ENCODE measurements at regions not wholly inside any gene's neighbourhood (a gene's known extent, or its start where the extent isn't known, plus 50 kb on each side); places are given as distances from the start of the nearest gene placed in this dataset.

- TF ChIP-seq GATA2 (IDR thresholded peaks at IDR 0.05; ENCODE audit: low read depth, low read length) (no peak), GATA3 (IDR thresholded peaks at IDR 0.05; ENCODE audit: low read depth, low read length) (no peak)
Observed at GRCh38 chr3:104960579-104960978, 406.1 kb upstream of the ALCAM start.

GRCh38 chr3:104961851-104962250 is 404.9 kb upstream of the ALCAM start:
- TF ChIP-seq GATA2 (IDR thresholded peaks at IDR 0.05; ENCODE audit: low read depth, low read length) (no peak), GATA3 (IDR thresholded peaks at IDR 0.05; ENCODE audit: low read depth, low read length) (no peak)

- TF ChIP-seq GATA2 (IDR thresholded peaks at IDR 0.05; ENCODE audit: low read depth, low read length) = no peak
- no peak for TF ChIP-seq GATA3 (IDR thresholded peaks at IDR 0.05; ENCODE audit: low read depth, low read length)
Observed at GRCh38 chr3:104974316-104974715, 392.4 kb upstream of the ALCAM start.

- TF ChIP-seq GATA3 (IDR thresholded peaks at IDR 0.05; ENCODE audit: low read depth, low read length) (no peak), GATA2 (IDR thresholded peaks at IDR 0.05; ENCODE audit: low read depth, low read length) (no peak)
Observed at GRCh38 chr3:104977719-104978118, 389.0 kb upstream of the ALCAM start.

GRCh38 chr3:104982130-104982529 is 384.6 kb upstream of the ALCAM start:
- TF ChIP-seq GATA3 (IDR thresholded peaks at IDR 0.05; ENCODE audit: low read depth, low read length) (no peak), GATA2 (IDR thresholded peaks at IDR 0.05; ENCODE audit: low read depth, low read length) (no peak)

GRCh38 chr3:104987859-104988258 is 378.9 kb upstream of the ALCAM start:
- TF ChIP-seq GATA3 (IDR thresholded peaks at IDR 0.05; ENCODE audit: low read depth, low read length) = no peak
- TF ChIP-seq GATA2 (IDR thresholded peaks at IDR 0.05; ENCODE audit: low read depth, low read length) = no peak

GRCh38 chr3:104988496-104988895 is 378.2 kb upstream of the ALCAM start:
- TF ChIP-seq GATA2 (IDR thresholded peaks at IDR 0.05; ENCODE audit: low read depth, low read length) (no peak), GATA3 (IDR thresholded peaks at IDR 0.05; ENCODE audit: low read depth, low read length) (no peak)

- no peak for TF ChIP-seq GATA3 (IDR thresholded peaks at IDR 0.05; ENCODE audit: low read depth, low read length)
- no peak for TF ChIP-seq GATA2 (IDR thresholded peaks at IDR 0.05; ENCODE audit: low read depth, low read length)
Observed at GRCh38 chr3:104989878-104990277, 376.8 kb upstream of the ALCAM start.

GRCh38 chr3:104990758-104991157 is 376.0 kb upstream of the ALCAM start:
- TF ChIP-seq GATA2 (IDR thresholded peaks at IDR 0.05; ENCODE audit: low read depth, low read length) (no peak), GATA3 (IDR thresholded peaks at IDR 0.05; ENCODE audit: low read depth, low read length) (no peak)

GRCh38 chr3:104992676-104993075 is 374.0 kb upstream of the ALCAM start:
- TF ChIP-seq GATA2 (IDR thresholded peaks at IDR 0.05; ENCODE audit: low read depth, low read length) = no peak
- TF ChIP-seq GATA3 (IDR thresholded peaks at IDR 0.05; ENCODE audit: low read depth, low read length) = no peak

- TF ChIP-seq GATA2 (IDR thresholded peaks at IDR 0.05; ENCODE audit: low read depth, low read length) (no peak), GATA3 (IDR thresholded peaks at IDR 0.05; ENCODE audit: low read depth, low read length) (no peak)
Observed at GRCh38 chr3:105006164-105006563, 360.5 kb upstream of the ALCAM start.

- no peak for TF ChIP-seq GATA2 (IDR thresholded peaks at IDR 0.05; ENCODE audit: low read depth, low read length)
- no peak for TF ChIP-seq GATA3 (IDR thresholded peaks at IDR 0.05; ENCODE audit: low read depth, low read length)
Observed at GRCh38 chr3:105013657-105014056, 353.1 kb upstream of the ALCAM start.

GRCh38 chr3:105014631-105015030 is 352.1 kb upstream of the ALCAM start:
- no peak for TF ChIP-seq GATA3 (IDR thresholded peaks at IDR 0.05; ENCODE audit: low read depth, low read length)

GRCh38 chr3:105022813-105023212 is 343.9 kb upstream of the ALCAM start:
- TF ChIP-seq GATA3 (IDR thresholded peaks at IDR 0.05; ENCODE audit: low read depth, low read length) = no peak
- no peak for TF ChIP-seq GATA2 (IDR thresholded peaks at IDR 0.05; ENCODE audit: low read depth, low read length)

- TF ChIP-seq GATA2 (IDR thresholded peaks at IDR 0.05; ENCODE audit: low read depth, low read length) (no peak), GATA3 (IDR thresholded peaks at IDR 0.05; ENCODE audit: low read depth, low read length) (no peak)
Observed at GRCh38 chr3:105030211-105030610, 336.5 kb upstream of the ALCAM start.

- TF ChIP-seq GATA3 (IDR thresholded peaks at IDR 0.05; ENCODE audit: low read depth, low read length) (no peak), GATA2 (IDR thresholded peaks at IDR 0.05; ENCODE audit: low read depth, low read length) (no peak)
Observed at GRCh38 chr3:105032541-105032940, 334.2 kb upstream of the ALCAM start.
